Osteoblast (primary cell): ENCODE measurements at regions not wholly inside any gene's neighbourhood (a gene's known extent, or its start where the extent isn't known, plus 50 kb on each side); places are given as distances from the start of the nearest gene placed in this dataset.

Experiments used
- DNase-seq: peaks from one replicate; pipeline ENCODE4 v3.0.0; 2011; ENCODE audit warnings: low spot score, mixed read lengths; ENCODE audit not compliant: insufficient read length; ENCODE audit errors: missing footprints
- H2AFZ ChIP-seq: 2 replicates; pipeline ENCODE4 v1.6.0; 2011; ENCODE audit warnings: mild to moderate bottlenecking, low read length
- H3K27ac ChIP-seq: 2 replicates; pipeline ENCODE4 v1.5.1; 2011; ENCODE audit warnings: mild to moderate bottlenecking, low read depth, low read length, moderate library complexity
- H3K27me3 ChIP-seq: 2 replicates; pipeline ENCODE4 v1.6.0; 2012; ENCODE audit warnings: mild to moderate bottlenecking, control low read depth, inconsistent platforms, low read length, moderate library complexity; ENCODE audit not compliant: insufficient read depth
- H3K36me3 ChIP-seq: 2 replicates; pipeline ENCODE4 v1.5.1; 2011; ENCODE audit warnings: mild to moderate bottlenecking, low read length, control low read depth, moderate library complexity; ENCODE audit not compliant: insufficient read depth
- H3K4me1 ChIP-seq: 2 replicates; pipeline ENCODE4 v1.5.1; 2011; ENCODE audit warnings: mild to moderate bottlenecking, low read length, control low read depth, moderate library complexity; ENCODE audit not compliant: insufficient read depth
- H3K4me2 ChIP-seq: 2 replicates; pipeline ENCODE4 v1.6.0; 2011; ENCODE audit warnings: mild to moderate bottlenecking, low read length; ENCODE audit not compliant: insufficient read depth
- H3K4me3 ChIP-seq: fragments of 200-600 bp; sonication (generic); 3 replicates; pipeline ENCODE4 v1.5.1; 2012; ENCODE audit warnings: mild to moderate bottlenecking, low read length, inconsistent platforms; ENCODE audit not compliant: insufficient read depth
- H3K79me2 ChIP-seq: 2 replicates; pipeline ENCODE4 v1.6.0; 2012; ENCODE audit warnings: mild to moderate bottlenecking, low read length, control low read depth, inconsistent platforms; ENCODE audit not compliant: insufficient read depth
- H3K9me3 ChIP-seq: 2 replicates; pipeline ENCODE4 v1.5.1; 2011; ENCODE audit warnings: low read depth, low read length, control low read depth
- H4K20me1 ChIP-seq: 2 replicates; pipeline ENCODE4 v1.6.0; 2012; ENCODE audit warnings: mild to moderate bottlenecking, low read length, control low read depth; ENCODE audit not compliant: insufficient read depth
- TF ChIP-seq, protein P1 (sequence below): IDR thresholded peaks from 2 replicates; pipeline ENCODE4 v1.5.1; 2011; ENCODE audit warnings: mild to moderate bottlenecking, low read depth, low read length, moderate library complexity; ENCODE audit errors: extremely low read depth

- TF ChIP-seq, protein P1, sequence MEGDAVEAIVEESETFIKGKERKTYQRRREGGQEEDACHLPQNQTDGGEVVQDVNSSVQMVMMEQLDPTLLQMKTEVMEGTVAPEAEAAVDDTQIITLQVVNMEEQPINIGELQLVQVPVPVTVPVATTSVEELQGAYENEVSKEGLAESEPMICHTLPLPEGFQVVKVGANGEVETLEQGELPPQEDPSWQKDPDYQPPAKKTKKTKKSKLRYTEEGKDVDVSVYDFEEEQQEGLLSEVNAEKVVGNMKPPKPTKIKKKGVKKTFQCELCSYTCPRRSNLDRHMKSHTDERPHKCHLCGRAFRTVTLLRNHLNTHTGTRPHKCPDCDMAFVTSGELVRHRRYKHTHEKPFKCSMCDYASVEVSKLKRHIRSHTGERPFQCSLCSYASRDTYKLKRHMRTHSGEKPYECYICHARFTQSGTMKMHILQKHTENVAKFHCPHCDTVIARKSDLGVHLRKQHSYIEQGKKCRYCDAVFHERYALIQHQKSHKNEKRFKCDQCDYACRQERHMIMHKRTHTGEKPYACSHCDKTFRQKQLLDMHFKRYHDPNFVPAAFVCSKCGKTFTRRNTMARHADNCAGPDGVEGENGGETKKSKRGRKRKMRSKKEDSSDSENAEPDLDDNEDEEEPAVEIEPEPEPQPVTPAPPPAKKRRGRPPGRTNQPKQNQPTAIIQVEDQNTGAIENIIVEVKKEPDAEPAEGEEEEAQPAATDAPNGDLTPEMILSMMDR = no peak
- H3K79me2 ChIP-seq = no peaks in the 10 kb centered on the region
- no peak overlapping the region for H3K4me3 ChIP-seq
- no peaks in the 10 kb centered on the region for H3K4me1 ChIP-seq
- no peak overlapping the region for H2AFZ ChIP-seq
- no peak overlapping the region for H3K27ac ChIP-seq
- peaks cover 3% of the 10 kb centered on the region for H3K9me3 ChIP-seq
- H3K27me3 ChIP-seq = no peaks in the 10 kb centered on the region
- H4K20me1 ChIP-seq = no peaks in the 10 kb centered on the region
- no peaks in the 10 kb centered on the region for H3K36me3 ChIP-seq
- DNase-seq = no peak
- no peak overlapping the region for H3K4me2 ChIP-seq
These were observed 424.3 kb downstream of the ARAP2 start for GRCh38 chr4:35820003-35820402.

GRCh38 chr4:35824231-35824630, 420.1 kb downstream of the ARAP2 start:
- Histone ChIP-seq H4K20me1 (no peaks in the 10 kb centered on the region), H3K36me3 (no peaks in the 10 kb centered on the region), H3K4me2 (no peak overlapping the region), H3K79me2 (no peaks in the 10 kb centered on the region), H3K27ac (no peak overlapping the region), H3K9me3 (no peaks in the 10 kb centered on the region), H3K4me3 (no peak overlapping the region), H3K4me1 (no peaks in the 10 kb centered on the region), H3K27me3 (no peaks in the 10 kb centered on the region), H2AFZ (no peak overlapping the region)
- TF ChIP-seq, protein P1 = no peak
- DNase-seq = no peak

GRCh38 chr4:35835893-35836292, 408.4 kb downstream of the ARAP2 start:
- no peak overlapping the region for H2AFZ ChIP-seq
- no peak overlapping the region for H3K4me2 ChIP-seq
- H3K79me2 ChIP-seq = no peaks in the 10 kb centered on the region
- no peak for DNase-seq
- H3K27ac ChIP-seq = no peak overlapping the region
- no peaks in the 10 kb centered on the region for H3K9me3 ChIP-seq
- no peaks in the 10 kb centered on the region for H3K36me3 ChIP-seq
- H4K20me1 ChIP-seq = no peaks in the 10 kb centered on the region
- no peaks in the 10 kb centered on the region for H3K27me3 ChIP-seq
- TF ChIP-seq, protein P1 = no peak
- no peak overlapping the region for H3K4me3 ChIP-seq
- no peaks in the 10 kb centered on the region for H3K4me1 ChIP-seq

DNA sequence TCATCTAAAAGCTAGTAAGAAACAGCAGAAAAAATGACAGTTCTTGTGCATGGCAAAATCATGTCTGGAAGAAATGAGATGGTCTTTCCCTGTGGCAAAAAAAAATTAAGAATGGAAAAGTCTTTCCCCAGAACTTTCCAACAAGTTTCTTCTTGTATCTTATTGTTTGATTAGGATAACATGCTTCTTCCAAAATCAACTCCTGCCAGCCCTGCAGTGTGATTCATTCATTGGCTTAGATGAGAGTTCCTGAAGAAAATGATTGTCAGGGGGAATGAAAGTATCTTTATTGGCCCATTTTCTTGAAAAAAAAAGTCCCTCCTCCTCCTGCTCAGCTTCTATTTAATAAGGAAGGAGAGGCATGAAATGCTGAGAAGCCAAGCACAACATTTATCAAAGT, 407.7 kb downstream of the ARAP2 start:
- H3K36me3 ChIP-seq = no peaks in the 10 kb centered on the region
- no peaks in the 10 kb centered on the region for H4K20me1 ChIP-seq
- H3K27me3 ChIP-seq = no peaks in the 10 kb centered on the region
- H3K4me3 ChIP-seq = no peak overlapping the region
- no peak for DNase-seq
- no peak overlapping the region for H2AFZ ChIP-seq
- H3K4me2 ChIP-seq = no peak overlapping the region
- no peaks in the 10 kb centered on the region for H3K9me3 ChIP-seq
- no peaks in the 10 kb centered on the region for H3K4me1 ChIP-seq
- H3K27ac ChIP-seq = no peak overlapping the region
- TF ChIP-seq, protein P1 = no peak
- H3K79me2 ChIP-seq = no peaks in the 10 kb centered on the region
